Neuronal stem cell (in vitro differentiated cells): ENCODE measurements at regions not wholly inside any gene's neighbourhood (a gene's known extent, or its start where the extent isn't known, plus 50 kb on each side); places are given as distances from the start of the nearest gene placed in this dataset.

Source experiments
- DNase-seq: peaks from one replicate; pipeline ENCODE4 v3.0.0-alpha.2; 2013; ENCODE audit warnings: low spot score
- H2AFZ ChIP-seq: one replicate; pipeline ENCODE4 v1.6.1; 2013; ENCODE audit warnings: mild to moderate bottlenecking, low read length, inconsistent platforms
- H2AK5ac ChIP-seq: 2 replicates; pipeline ENCODE4 v1.6.1; 2013; ENCODE audit warnings: low read depth, mild to moderate bottlenecking, inconsistent platforms, low read length, moderate library complexity, mixed read lengths
- H2BK120ac ChIP-seq: 2 replicates; pipeline ENCODE4 v1.6.1; 2013; ENCODE audit warnings: low read depth, mild to moderate bottlenecking, inconsistent platforms, low read length, moderate library complexity, mixed read lengths
- H2BK12ac ChIP-seq: one replicate; pipeline ENCODE4 v1.6.1; 2013; ENCODE audit warnings: low read length, inconsistent platforms
- H2BK15ac ChIP-seq: 2 replicates; pipeline ENCODE4 v1.6.1; 2013; ENCODE audit warnings: mild to moderate bottlenecking, low read length, inconsistent platforms, mixed read lengths
- H2BK5ac ChIP-seq: one replicate; pipeline ENCODE4 v1.6.1; 2013; ENCODE audit warnings: inconsistent platforms, mild to moderate bottlenecking, low read length, moderate library complexity
- H3K14ac ChIP-seq: one replicate; pipeline ENCODE4 v1.6.1; 2013; ENCODE audit warnings: low read length, inconsistent platforms
- H3K18ac ChIP-seq: 2 replicates; pipeline ENCODE4 v1.6.1; 2013; ENCODE audit warnings: low read length, inconsistent platforms
- H3K23ac ChIP-seq: 2 replicates; pipeline ENCODE4 v1.6.1; 2013; ENCODE audit warnings: low read depth, mild to moderate bottlenecking, mixed read lengths, low read length, inconsistent platforms; ENCODE audit not compliant: poor library complexity
- H3K27ac ChIP-seq: replicated peaks from 3 replicates; pipeline ENCODE4 v1.5.1; 2013; ENCODE audit warnings: low read length, inconsistent platforms
- H3K27me3 ChIP-seq, 3 experiments: 2 replicates each; pipeline ENCODE4 v1.6.1; 2013; ENCODE audit warnings: low read length in 3 of 3, mild to moderate bottlenecking in 2 of 3, inconsistent platforms in 1 of 3, low read depth in 1 of 3, mixed read lengths in 1 of 3, moderate library complexity in 1 of 3; ENCODE audit not compliant: control insufficient read depth in 3 of 3, insufficient read depth in 3 of 3
- H3K36me3 ChIP-seq, 2 donors: replicated peaks in 1 of 2; 2 replicates each; pipeline ENCODE4 v1.6.1; 2013; ENCODE audit warnings: low read length in 2 of 2; ENCODE audit not compliant: control insufficient read depth in 2 of 2, insufficient read depth in 2 of 2
- H3K4ac ChIP-seq: 2 replicates; pipeline ENCODE4 v1.6.1; 2013; ENCODE audit warnings: inconsistent platforms, mild to moderate bottlenecking, low read length, moderate library complexity
- H3K4me1 ChIP-seq, 2 donors: 1 replicate in 1 of 2; 2 replicates in 1 of 2; pipeline ENCODE4 v1.6.1; 2013; ENCODE audit warnings: low read length in 2 of 2, low read depth in 1 of 2; ENCODE audit not compliant: control insufficient read depth in 2 of 2, insufficient read depth in 1 of 2
- H3K4me2 ChIP-seq: one replicate; pipeline ENCODE4 v1.6.1; 2013; ENCODE audit warnings: mild to moderate bottlenecking, low read length, inconsistent platforms; ENCODE audit not compliant: insufficient read depth, poor library complexity, severe bottlenecking
- H3K4me3 ChIP-seq, 2 donors: 2 replicates each; pipeline ENCODE4 v1.5.1; 2013; ENCODE audit warnings: low read length in 2 of 2, mild to moderate bottlenecking in 2 of 2, inconsistent platforms in 1 of 2, moderate library complexity in 1 of 2
- H3K79me1 ChIP-seq: one replicate; pipeline ENCODE4 v1.6.1; 2013; ENCODE audit warnings: low read depth, mild to moderate bottlenecking, inconsistent platforms, low read length, moderate library complexity
- H3K9ac ChIP-seq: one replicate; pipeline ENCODE4 v1.6.1; 2013; ENCODE audit warnings: mild to moderate bottlenecking, low read depth, low read length, inconsistent platforms; ENCODE audit not compliant: poor library complexity
- H3K9me3 ChIP-seq, 2 donors: replicated peaks in 1 of 2; 2 replicates each; pipeline versions ENCODE3 to v1.6.1; 2013; ENCODE audit warnings: low read length in 2 of 2, mild to moderate bottlenecking in 2 of 2, inconsistent platforms in 1 of 2, low read depth in 1 of 2, mixed read lengths in 1 of 2, moderate library complexity in 1 of 2; ENCODE audit not compliant: control insufficient read depth in 2 of 2, insufficient read depth in 1 of 2
- H4K8ac ChIP-seq: one replicate; pipeline ENCODE4 v1.6.1; 2013; ENCODE audit warnings: low read depth, mild to moderate bottlenecking, inconsistent platforms, low read length, moderate library complexity
- H4K91ac ChIP-seq: one replicate; pipeline ENCODE4 v1.6.1; 2013; ENCODE audit warnings: low read length, low read depth, mild to moderate bottlenecking, inconsistent platforms; ENCODE audit not compliant: poor library complexity
- WGBS, 2 donors: extraction: QIAGEN DNeasy Blood & Tissue Kit; methylation state at CpG; one replicate each; pipeline ENCODE4 v1.1.7; 2013; ENCODE audit warnings: missing lambda C conversion rate in 2 of 2, mixed read lengths in 1 of 2; ENCODE audit not compliant: insufficient read length in 2 of 2, insufficient replicate concordance in 1 of 2; ENCODE audit errors: extremely low coverage in 2 of 2; 5-methylcytosine and 5-hydroxymethylcytosine counted together

- Histone ChIP-seq H2BK120ac (no peak overlapping the region), H2AK5ac (no peak overlapping the region), H3K79me1 (no peaks in the 10 kb centered on the region), H3K9ac (no peak overlapping the region), H3K4me1 (no peaks in the 10 kb centered on the region), H3K23ac (no peak overlapping the region), H3K14ac (no peak overlapping the region), H4K8ac (no peak overlapping the region), H3K4ac (no peak overlapping the region), H2BK15ac (no peak overlapping the region), H4K91ac (no peak overlapping the region), H3K18ac (peak overlapping the region; percentile 25), H2AFZ (no peak overlapping the region), H2BK12ac (no peak overlapping the region), H3K4me3 (no peak overlapping the region), H3K36me3 (no peaks in the 10 kb centered on the region), H3K9me3 (peaks cover 0 to under 1% of the 10 kb centered on the region in 2 donors), H3K27ac (no peak overlapping the region), H2BK5ac (no peak overlapping the region), H3K4me2 (no peak overlapping the region), H3K27me3 (peaks cover 0 to 5% (median 0%) of the 10 kb centered on the region in 3 experiments)
- no peak for DNase-seq
- no CpG with 5 or more reads among the region's 10 CpGs for WGBS, 2 donors
Measured at GRCh38 chr11:130606781-130607511, 158.5 kb downstream of the ADAMTS15 start.

GRCh38 chr11:130608287-130608686 lies 159.8 kb downstream of the ADAMTS15 start:
- no peak overlapping the region for H2BK15ac ChIP-seq
- H3K27me3 ChIP-seq, result peaks cover 0 to 5% (median 0%) of the 10 kb centered on the region in 3 experiments
- H3K9me3 ChIP-seq, result no peaks in the 10 kb centered on the region
- no peak overlapping the region for H3K9ac ChIP-seq
- no peak overlapping the region for H3K4ac ChIP-seq
- H3K18ac ChIP-seq, result no peak overlapping the region
- H3K79me1 ChIP-seq, result no peaks in the 10 kb centered on the region
- no peak overlapping the region for H4K8ac ChIP-seq
- no peak for DNase-seq
- peak overlapping the region; percentile 59 for H3K14ac ChIP-seq
- no peak overlapping the region for H2BK120ac ChIP-seq
- no peak overlapping the region for H4K91ac ChIP-seq
- H3K36me3 ChIP-seq, result no peaks in the 10 kb centered on the region
- no CpG with 5 or more reads among the region's 8 CpGs for WGBS, 2 donors
- H2BK5ac ChIP-seq, result no peak overlapping the region
- no peak overlapping the region for H2BK12ac ChIP-seq
- H3K4me1 ChIP-seq, result no peaks in the 10 kb centered on the region
- no peak overlapping the region for H3K27ac ChIP-seq
- no peak overlapping the region for H3K4me2 ChIP-seq
- no peak overlapping the region for H2AK5ac ChIP-seq
- H3K4me3 ChIP-seq, result no peak overlapping the region
- no peak overlapping the region for H2AFZ ChIP-seq
- no peak overlapping the region for H3K23ac ChIP-seq

- Histone ChIP-seq H3K4ac (no peak overlapping the region), H2BK15ac (no peak overlapping the region), H2BK12ac (no peak overlapping the region), H2BK5ac (no peak overlapping the region), H3K23ac (no peak overlapping the region), H4K91ac (no peak overlapping the region), H3K27me3 (peaks cover 0 to 11% (median 0%) of the 10 kb centered on the region in 3 experiments), H2AK5ac (no peak overlapping the region), H3K14ac (no peak overlapping the region), H3K27ac (no peak overlapping the region), H2AFZ (no peak overlapping the region), H3K79me1 (no peaks in the 10 kb centered on the region), H4K8ac (no peak overlapping the region), H3K9ac (no peak overlapping the region), H3K4me1 (no peaks in the 10 kb centered on the region), H3K4me2 (no peak overlapping the region), H3K36me3 (no peaks in the 10 kb centered on the region), H3K4me3 (no peak overlapping the region), H3K9me3 (no peaks in the 10 kb centered on the region), H3K18ac (no peak overlapping the region), H2BK120ac (no peak overlapping the region)
- no peak for DNase-seq
- WGBS, 2 donors, result no CpG with 5 or more reads among the region's 15 CpGs
Measured at GRCh38 chr11:130609121-130610035, 160.9 kb downstream of the ADAMTS15 start.

GRCh38 chr11:130611791-130612251 lies 163.4 kb downstream of the ADAMTS15 start:
- H3K9me3 ChIP-seq, result no peaks in the 10 kb centered on the region
- no peak overlapping the region for H4K8ac ChIP-seq
- no peak overlapping the region for H3K27ac ChIP-seq
- H3K9ac ChIP-seq, result no peak overlapping the region
- no peak overlapping the region for H2AK5ac ChIP-seq
- no peak overlapping the region for H4K91ac ChIP-seq
- H3K79me1 ChIP-seq, result no peaks in the 10 kb centered on the region
- no peak overlapping the region for H2BK15ac ChIP-seq
- H3K4ac ChIP-seq, result no peak overlapping the region
- no peak overlapping the region for H2AFZ ChIP-seq
- no peak overlapping the region for H3K23ac ChIP-seq
- peaks cover 0 to 12% (median 0%) of the 10 kb centered on the region in 3 experiments for H3K27me3 ChIP-seq
- no peak overlapping the region for H3K4me3 ChIP-seq
- H3K4me2 ChIP-seq, result no peak overlapping the region
- no CpG with 5 or more reads among the region's 5 CpGs for WGBS, 2 donors
- no peak overlapping the region for H2BK5ac ChIP-seq
- no peak overlapping the region for H3K18ac ChIP-seq
- H3K36me3 ChIP-seq, result no peaks in the 10 kb centered on the region
- H2BK120ac ChIP-seq, result no peak overlapping the region
- no peak overlapping the region for H2BK12ac ChIP-seq
- H3K4me1 ChIP-seq, result no peaks in the 10 kb centered on the region
- H3K14ac ChIP-seq, result no peak overlapping the region
- no peak for DNase-seq
